HG03139 (cell line): ENCODE measurements at regions not wholly inside any gene's neighbourhood (a gene's known extent, or its start where the extent isn't known, plus 50 kb on each side); places are given as distances from the start of the nearest gene placed in this dataset.

Source experiments
- ATAC-seq: cut with Tn5 transposase; IDR thresholded peaks from one replicate; pipeline ENCODE4 v1.9.1; 2021; ENCODE audit not compliant: unreplicated experiment

DNA sequence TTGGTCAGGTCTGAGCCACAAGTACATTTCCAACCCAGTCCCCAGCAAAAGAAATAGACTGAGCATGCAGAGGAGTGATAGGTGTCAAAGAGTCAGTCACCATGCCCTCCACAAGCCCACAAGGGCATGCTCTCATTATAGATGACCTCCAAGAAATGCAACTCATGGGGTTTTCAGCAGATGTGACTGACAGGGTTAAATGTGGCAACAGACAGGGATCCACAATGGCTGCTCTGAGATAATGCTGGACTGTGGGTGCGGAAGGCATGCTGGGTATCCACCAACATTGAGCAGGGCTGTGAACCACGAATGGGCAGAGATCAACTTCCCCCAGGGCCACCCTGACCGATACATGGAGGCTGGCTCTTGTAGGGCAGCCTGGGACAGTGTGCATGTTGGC is 115.8 kb downstream of the BCOR start:
- ATAC-seq, result no peak

DNA sequence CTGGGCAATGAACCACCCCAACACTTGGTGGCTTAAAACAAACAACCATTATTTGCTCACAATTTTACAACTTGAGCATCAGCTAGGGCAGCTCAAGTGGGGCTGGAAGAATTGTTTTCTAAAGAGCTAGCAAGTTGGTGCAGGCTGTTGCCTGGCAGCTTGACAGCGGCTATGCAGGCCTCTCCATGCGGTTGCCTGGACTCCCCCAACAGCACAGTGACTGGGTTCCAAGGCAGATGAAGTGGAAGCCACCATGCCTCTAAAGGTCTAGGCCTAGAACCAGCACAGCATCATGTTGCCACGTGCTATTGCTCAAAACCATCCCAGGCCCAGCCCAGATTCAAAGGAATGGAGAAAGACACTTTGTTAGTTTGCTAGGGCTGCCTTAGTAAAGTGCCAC is 114.8 kb downstream of the BCOR start:
- no peak for ATAC-seq

DNA sequence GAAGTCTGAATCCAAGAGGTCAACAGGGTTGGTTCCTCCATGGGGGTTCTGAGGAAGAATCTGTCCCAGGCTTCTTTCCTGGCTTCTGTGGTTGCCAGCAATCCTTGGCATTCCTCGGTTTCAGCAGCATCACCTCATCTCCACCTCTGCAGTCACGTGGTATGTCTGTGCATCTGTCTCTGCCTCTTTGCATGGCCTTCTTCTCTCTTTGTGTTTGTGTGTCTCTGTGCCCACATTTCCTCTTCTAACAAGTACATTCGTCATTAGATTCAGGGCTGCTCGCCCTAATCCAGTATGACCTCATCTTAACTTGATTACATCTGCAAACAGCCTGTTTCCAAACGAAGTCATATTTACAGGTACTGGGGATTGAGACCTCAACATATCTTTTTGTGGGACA is 114.0 kb downstream of the BCOR start:
- ATAC-seq, result no peak

DNA sequence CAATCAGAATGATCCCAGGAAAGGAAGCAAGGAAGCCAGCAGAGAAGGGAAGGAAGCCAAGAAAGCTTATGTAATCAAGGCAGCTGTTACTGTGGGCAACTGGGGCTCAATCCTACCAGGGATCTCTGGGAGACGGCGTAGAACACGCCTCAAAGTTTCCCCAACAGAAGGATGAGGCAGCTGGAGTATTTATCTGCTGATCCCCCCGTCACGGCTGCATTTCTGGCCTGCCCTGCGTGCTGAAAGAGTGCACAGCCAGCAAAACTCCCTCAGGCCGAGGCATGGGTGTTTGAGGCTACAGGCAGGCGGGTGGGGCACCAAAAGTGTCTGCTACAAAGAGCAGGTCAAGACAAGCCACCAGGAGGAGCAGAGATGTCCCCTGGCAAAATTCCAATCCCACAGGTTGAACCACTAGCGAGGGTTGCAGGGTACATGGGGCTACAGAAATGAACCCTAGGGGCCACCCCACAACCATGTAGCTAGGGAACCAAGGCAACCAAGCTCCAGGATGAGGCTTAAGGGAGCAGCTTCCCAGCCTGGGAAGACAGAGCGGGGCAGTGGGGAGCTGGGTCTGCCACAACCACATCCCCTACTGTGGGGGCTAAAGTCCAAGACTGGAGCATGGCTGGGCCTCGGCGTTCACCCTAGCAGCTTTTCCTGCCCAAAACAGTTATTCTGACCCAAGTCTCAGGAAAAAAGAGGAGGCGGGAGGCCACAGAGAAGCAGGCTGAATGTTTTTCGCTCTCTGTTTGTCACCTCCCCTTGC is 113.4 kb downstream of the BCOR start:
- no peak for ATAC-seq

DNA sequence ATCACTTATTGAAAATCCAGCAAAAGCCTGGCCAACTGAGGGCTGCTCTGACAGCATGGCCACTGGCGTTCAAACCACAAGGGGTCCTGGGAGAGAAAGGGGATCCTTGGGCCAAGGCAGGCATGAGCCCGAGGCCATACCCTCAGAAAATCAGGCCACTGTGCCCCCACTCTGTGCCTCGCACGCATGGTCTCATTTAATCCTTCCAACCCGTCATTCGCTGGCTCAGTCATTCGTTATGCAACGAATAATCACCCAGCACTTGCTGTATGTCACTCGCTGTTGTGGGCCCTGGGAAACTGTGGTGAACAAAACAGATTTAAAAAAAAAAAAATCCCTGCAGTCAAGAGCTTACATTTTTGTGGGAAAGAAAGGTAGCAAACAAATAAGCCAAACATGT is 112.7 kb downstream of the BCOR start:
- ATAC-seq, result no peak

DNA sequence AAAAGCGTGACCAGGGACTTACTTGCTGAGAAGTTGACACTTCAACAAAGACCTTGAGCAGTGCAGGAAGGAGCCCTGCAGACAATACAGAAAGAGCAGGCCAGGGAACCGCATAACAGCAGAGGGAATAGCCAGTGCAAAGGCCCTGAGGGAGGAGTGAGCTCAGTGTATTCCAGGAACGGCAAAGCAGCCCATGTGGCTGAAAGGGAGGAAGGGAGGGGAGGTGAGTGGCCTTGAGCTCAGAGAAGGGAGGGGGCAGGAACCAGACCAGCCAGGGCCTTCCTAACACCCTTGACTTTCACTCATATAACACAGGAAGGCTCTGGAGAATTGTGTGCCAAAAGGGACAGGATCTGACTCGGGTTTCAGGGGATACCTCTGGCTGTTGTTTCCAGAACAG is 112.2 kb downstream of the BCOR start:
- no peak for ATAC-seq

DNA sequence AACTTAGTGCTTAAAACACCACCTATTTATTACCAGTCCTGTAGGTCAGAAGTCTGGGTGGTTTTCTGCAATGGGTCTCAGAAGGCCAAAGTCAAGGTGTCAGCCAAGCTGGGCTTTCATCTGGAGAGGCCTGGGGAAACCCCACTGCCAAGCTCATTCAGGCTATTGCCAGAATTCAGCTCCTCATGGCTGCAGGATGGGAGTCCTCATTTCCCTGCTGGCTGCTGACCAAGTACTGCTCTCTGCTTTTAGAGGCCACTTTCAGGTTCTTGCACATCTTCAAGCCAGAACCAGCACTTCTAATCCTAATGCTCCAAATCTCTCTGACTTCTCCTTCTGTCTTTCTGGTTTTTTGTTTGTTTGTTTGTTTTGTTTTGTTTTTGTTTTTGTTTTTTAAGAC is 109.3 kb downstream of the BCOR start:
- no peak for ATAC-seq

DNA sequence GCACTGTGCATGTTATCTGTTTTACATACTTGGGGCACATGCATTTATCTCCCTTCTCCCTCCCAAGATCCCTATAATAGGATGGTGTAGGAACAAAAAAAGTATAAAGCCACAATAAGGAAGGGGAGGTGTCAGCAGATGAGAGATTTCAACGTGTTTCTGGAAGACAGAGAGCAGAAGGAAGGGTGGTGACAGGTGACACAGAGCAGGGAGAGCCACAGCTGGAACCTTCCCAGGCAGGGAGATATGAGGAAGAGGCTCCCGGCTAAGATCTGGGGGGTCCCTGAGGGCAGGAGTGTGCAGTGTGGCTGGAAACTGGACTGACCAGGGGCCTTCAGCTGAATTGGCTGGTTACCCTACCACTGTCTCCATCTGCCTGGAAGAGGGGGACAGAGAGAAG is 107.4 kb downstream of the BCOR start:
- ATAC-seq, result no peak

DNA sequence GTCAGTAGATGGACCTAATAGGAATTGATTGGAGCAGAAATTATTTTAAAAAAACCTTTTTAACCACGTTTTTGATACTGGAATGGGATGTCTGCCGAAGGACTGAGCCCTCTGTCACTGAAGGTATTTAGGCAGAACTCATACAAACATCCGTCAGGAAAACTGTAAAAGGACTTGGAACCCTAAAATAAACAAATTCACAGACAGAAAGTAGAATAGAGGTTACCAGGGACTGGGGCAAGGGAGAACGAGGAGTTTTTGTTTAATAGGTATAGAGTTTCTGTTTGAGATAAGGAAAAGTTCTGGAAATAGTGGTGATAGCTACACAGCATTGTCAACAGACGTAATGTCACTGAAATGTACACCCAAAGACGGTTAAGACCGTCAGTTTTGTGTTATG is 105.5 kb downstream of the BCOR start:
- no peak for ATAC-seq

DNA sequence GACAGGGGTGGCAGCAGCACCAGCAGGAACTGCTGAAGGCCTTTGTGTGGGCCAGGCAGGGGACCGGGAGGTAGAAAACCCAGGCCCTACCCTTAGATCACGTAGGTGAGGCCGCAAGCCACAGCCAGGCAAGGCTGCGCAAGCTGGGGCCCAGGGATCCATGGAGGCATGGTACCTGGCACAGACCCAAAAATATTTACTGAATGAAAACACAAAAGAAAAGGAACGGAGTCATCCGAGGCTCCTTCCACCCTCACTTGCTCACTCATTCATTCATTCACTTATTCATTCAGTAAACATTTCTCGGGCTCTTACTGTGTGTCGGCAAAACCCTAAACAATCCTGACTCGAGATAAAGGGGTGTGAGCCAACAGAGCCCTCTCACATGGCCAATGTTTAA is 102.3 kb downstream of the BCOR start:
- ATAC-seq, result no peak

DNA sequence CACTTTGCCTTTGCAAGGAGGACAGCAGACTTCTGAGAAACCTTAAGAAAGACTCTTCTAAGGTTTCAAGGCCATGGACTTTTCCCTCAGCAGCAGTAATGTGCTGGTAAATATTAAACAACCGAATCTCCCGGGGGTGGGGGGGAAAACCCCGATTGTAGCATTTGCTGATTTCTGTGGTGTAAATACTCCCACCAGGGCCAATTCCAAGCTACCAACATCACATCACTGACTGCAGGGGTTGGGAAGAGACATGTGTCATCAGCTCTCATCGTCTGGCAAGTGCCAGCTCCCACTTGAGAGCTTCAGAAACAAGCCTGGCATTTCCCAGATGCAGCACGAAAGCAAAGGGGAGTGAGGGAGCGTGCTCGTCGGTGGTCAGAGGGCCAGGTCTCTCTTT is 101.2 kb downstream of the BCOR start:
- no peak for ATAC-seq

DNA sequence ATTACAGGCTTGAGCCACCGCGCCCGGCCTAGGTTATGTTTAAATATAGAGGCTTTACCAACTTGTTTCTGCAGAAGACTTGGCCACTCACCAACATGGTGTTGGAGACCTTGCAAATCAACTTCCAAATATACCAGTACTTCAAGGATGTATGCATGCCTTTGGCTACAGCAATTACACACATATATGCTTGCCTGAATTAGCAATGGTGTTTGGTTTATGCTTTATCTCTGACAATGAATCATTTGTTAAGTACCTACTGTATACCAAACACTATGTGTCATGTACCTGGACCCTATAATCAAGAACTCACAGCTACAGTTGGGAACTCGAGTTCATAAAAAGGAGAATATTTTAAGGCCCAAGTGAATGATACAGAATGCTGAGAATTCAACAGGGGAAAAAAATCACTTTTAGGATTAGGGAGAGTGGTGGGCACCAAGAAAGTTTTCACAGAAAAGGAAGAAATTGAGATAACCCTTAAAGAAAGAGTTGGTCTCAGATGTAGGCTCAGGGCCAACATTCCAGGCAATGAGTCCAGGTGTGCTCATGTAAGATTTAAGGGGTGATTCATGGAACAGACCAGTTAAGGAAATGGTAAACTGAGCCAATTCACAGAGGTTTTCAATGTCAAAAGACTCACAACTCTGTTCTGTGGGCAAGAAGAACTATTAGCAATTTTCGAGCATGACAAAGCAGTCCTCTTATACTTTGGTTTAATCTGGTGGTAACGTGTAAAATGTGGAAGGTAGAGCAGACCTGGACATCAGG is 98.9 kb downstream of the BCOR start:
- ATAC-seq, result no peak
